Cortex of kidney (tissue), 1 donor: ENCODE measurements at regions not wholly inside any gene's neighbourhood (a gene's known extent, or its start where the extent isn't known, plus 50 kb on each side); places are given as distances from the start of the nearest gene placed in this dataset.
"Not testable (repeated sequence)": the region's sequence is repeated elsewhere in the genome, so short reads cannot be mapped to it uniquely, and the experiment has no call there.

ENCODE experiments used
- DNase-seq: peaks from one replicate; lab custom pipeline; 2025; lab: John Stamatoyannopoulos, UW

DNA sequence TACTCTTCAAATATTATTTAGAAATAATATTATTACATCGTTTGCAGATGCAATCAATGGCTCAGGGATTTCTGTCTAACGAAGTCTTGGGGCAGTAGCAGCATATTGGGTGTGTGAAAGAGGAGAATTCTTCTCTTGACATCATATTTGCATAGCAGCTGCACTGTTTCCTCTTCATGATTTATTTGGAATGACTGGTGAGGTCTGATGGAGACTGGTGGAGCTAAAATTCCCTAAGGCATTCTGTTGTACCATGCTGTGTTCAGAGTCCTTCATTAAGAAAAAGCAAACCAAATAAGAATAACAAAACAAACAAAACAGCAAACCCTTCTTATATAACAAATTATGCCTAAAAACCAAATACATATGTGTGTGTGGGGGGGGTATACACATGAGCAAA, 177.6 kb downstream of the DIRAS2 start:
- no peak for DNase-seq

GRCh38 chr9:90466441-90466840, 176.2 kb downstream of the DIRAS2 start:
- no peak for DNase-seq

DNA sequence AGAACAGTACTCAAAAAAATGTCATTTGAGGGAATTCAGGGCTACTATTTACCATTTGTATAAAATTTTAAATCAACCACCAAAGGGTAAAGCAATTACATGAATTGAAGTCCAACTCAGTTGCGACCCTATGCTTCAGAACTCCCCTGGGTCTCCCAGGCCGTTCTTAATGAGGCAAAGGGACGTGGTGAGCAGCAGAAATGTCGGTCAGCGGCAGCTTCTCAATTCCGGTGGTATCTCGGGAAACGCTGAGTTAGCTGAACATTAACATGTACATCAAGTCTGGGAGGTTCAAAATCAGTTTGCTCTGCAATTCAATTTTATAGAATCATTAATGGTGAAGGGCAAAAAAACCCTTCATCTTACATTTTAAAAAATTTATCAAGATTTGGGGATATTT, 173.2 kb downstream of the DIRAS2 start:
- no peak for DNase-seq

GRCh38 chr9:90469865-90470387, 172.7 kb downstream of the DIRAS2 start:
- no peak for DNase-seq

DNA sequence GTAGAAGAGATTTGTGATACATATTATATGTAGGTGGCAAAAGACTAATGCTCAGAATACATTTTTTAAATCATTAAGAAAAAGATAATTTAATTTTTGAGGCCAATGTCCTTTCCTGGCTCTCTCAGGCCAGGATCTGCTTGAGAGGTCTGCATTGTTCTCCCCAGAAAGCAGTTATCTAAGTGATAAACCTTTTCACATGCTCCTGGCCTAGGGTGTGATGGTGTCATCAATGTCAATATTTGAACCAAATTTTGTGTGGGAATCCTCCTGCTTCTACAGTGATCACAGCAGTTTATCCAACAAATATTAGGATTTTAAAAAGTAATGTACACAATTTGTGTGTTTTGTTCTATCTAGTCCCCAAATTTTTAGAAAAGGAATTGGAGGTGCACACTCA, 166.6 kb downstream of the DIRAS2 start:
- DNase-seq: no peak

DNA sequence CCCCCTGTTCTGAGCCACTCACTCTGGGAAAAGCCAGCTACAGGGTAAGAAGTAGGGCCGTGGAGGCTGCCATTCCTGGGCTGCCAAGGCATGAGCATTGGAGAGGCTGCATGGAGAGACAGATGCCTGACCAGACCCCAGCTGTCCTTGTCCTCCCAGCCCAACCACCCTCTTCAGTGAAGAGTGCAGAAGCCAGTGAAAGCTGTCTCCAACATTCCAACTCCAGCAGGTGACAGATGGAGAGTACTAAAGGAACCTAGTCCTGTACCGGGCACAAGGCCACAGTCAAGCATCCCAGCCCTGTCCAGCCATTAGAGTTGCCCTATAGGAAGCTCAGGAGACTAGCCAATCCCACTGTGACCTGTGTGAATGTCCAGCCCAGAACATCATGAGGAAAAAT, 165.1 kb downstream of the DIRAS2 start:
- no peak for DNase-seq

DNA sequence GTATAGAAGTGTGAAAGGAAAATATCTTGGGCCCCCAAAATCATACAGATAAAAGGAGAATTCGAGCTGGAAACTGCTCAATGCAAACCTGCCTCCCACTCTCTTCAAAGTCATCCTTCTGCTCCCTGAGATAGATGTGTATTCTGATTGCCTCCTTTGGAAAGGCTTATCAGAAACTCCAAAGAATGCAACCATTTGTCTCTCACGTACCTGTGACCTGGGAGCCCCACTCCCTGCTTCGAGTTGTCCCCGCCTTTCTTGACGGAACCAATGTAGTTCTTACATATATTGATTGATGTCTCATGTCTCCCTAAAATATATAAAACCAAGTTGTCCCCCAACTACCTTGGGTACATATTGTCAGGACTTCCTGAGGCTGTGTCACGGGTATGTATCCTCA, 163.8 kb downstream of the DIRAS2 start:
- DNase-seq: no peak

- no peak for DNase-seq
These were observed 157.6 kb downstream of the DIRAS2 start for GRCh38 chr9:90485028-90485427.

GRCh38 chr9:90489066-90489465, 153.6 kb downstream of the DIRAS2 start:
- no peak for DNase-seq

GRCh38 chr9:90499761-90500160, 142.9 kb downstream of the DIRAS2 start:
- no peak for DNase-seq

- no peak for DNase-seq
These were observed 140.5 kb downstream of the DIRAS2 start for GRCh38 chr9:90502134-90502533.

- DNase-seq: no peak
These were observed 138.1 kb downstream of the DIRAS2 start for GRCh38 chr9:90504486-90504885.

DNA sequence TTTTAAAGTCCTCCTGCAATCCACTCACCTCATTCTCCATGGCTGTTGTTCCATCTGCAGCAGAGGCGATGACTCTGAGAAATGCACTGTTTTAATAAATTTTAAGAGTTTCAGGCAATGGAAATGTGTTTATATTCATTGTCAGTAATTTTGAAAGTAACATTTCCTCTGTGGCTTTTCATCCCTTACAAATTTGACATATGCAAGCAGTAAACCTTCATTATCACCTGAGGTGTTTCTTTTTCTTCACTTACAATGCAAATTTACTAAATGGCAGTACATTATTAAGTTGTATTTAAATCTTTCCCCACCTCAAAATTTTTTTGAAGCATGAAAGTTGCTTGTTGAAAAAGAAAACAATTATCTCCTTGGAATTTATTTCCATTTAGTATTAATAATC, 136.9 kb downstream of the DIRAS2 start:
- no peak for DNase-seq

GRCh38 chr9:90506402-90506801, 136.2 kb downstream of the DIRAS2 start:
- DNase-seq: not testable (repeated sequence)

GRCh38 chr9:90507621-90508020, 135.0 kb downstream of the DIRAS2 start:
- no peak for DNase-seq

GRCh38 chr9:90508940-90509339, 133.7 kb downstream of the DIRAS2 start:
- DNase-seq: no peak

GRCh38 chr9:90511711-90512110, 130.9 kb downstream of the DIRAS2 start:
- no peak for DNase-seq

DNA sequence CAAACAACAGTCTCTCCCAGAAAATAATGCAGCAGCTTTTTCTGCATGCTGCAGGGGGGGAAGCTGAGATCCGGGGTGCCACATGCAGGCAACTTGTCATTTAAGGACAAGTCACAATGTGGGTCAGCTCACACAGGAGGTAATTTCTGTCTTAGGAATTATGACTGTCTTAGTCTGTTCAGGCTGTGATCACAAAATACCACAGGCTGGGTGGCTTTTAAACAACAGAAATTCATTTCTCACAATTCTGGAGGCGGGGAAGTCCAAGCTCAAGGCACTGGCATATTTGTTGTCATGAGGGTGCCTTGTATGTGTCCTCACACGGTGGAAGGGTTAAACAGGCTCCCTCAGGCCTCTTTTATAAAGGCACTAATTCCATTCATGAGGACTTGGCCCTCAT, 127.7 kb downstream of the DIRAS2 start:
- no peak for DNase-seq

- no peak for DNase-seq
These were observed 127.1 kb downstream of the DIRAS2 start for GRCh38 chr9:90515510-90515909.

GRCh38 chr9:90517103-90517502, 125.5 kb downstream of the DIRAS2 start:
- no peak for DNase-seq

GRCh38 chr9:90521811-90522570, 120.6 kb downstream of the DIRAS2 start:
- no peak for DNase-seq

DNA sequence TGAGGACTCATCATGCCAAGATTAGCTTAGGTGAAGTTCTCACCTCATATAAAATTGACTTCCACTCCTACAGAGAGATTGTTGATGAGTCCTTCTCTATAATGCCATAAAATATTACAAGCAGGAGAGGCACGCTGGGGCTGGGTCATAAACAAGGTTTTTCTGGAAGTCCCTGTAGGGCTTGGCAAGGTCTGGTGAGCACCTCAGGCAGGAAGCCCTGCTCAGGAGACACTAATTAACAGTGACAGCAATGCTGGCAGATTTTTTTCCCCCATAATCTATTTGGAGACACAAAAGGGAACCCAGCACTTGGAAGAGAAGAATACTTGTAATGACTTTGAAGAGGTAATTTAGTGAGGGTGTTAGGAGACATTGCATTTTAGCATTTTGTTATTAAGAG, 118.7 kb downstream of the DIRAS2 start:
- DNase-seq: no peak

DNA sequence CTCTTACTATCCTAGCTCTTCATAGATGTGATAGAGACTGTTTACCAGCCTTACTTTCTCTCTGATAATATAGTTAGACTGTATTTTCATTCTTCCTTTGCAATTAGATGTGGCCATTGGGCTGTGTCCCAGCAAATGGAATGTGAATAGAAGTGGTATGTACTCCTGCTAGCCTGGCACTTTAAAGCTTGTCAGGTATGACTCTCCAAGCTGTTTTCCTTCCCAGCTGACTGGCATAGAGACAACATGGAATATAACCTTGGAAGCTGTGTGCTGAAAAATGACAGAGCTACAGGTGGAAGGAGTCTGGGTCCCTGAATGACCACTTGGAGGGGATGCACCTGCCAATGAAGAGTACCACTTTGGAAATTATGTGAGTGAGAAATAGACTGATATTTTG, 116.2 kb downstream of the DIRAS2 start:
- no peak for DNase-seq

GRCh38 chr9:90536094-90536493, 106.5 kb downstream of the DIRAS2 start:
- not testable (repeated sequence) for DNase-seq
